GM12878 (cell line): ENCODE measurements at regions not wholly inside any gene's neighbourhood (a gene's known extent, or its start where the extent isn't known, plus 50 kb on each side); places are given as distances from the start of the nearest gene placed in this dataset.

Source experiments
- ATAC-seq: fragments of 200-7000 bp; cut with Tn5 transposase; 3 replicates; pipeline ENCODE4 v1.9.1; 2020; ENCODE audit warnings: mild to moderate bottlenecking, moderate library complexity
- BruUV-seq: library from RNA; stranded (reverse); fragments of 400-500 nt; replicated peaks from 2 replicates; lab custom pipeline; 2021; lab: Mats Ljungman, UMichigan
- CTCF ChIA-PET: fragments of 300-600 bp; sonication (Branson Sonifier 250); formaldehyde crosslinking; extraction: SDS; loops from one replicate; lab custom pipeline; 2021; ENCODE audit warnings: inconsistent platforms; lab: Yijun Ruan, JAX
- POLR2A ChIA-PET: fragments of 350-600 bp; formaldehyde crosslinking; extraction: SDS; loops from one replicate; lab custom pipeline; 2021; ENCODE audit warnings: inconsistent platforms; lab: Charles Lee
- RAD21 ChIA-PET: fragments of 300-600 bp; sonication (Branson Sonifier 250); formaldehyde crosslinking; loops from one replicate; lab custom pipeline; 2023; ENCODE audit warnings: antibody characterized with exemption; ENCODE audit not compliant: unreplicated experiment; lab: Charles Lee
- SMC1A ChIA-PET: fragments of 300-600 bp; sonication (Branson Sonifier 250); formaldehyde crosslinking; loops from one replicate; lab custom pipeline; 2023; ENCODE audit not compliant: unreplicated experiment, uncharacterized antibody; lab: Charles Lee
- DNase-seq: peaks from one replicate; pipeline ENCODE4 v3.0.0-alpha.2; 2011; ENCODE audit warnings: low read depth, low spot score
- FAIRE-seq: peaks from 3 replicates; lab custom pipeline; 2011; peaks lifted over from hg19 to GRCh38; lab: Jason Lieb, UNC
- H2AFZ ChIP-seq: 2 replicates; pipeline ENCODE4 v1.6.0; 2011; ENCODE audit warnings: low read depth, low read length, control low read depth; ENCODE audit not compliant: control insufficient read depth
- H3K27ac ChIP-seq: 2 replicates; pipeline ENCODE4 v1.5.1; 2011; ENCODE audit warnings: control low read depth; ENCODE audit not compliant: control insufficient read depth, insufficient read depth
- H3K27me3 ChIP-seq, 2 experiments: replicated peaks in 1 of 2; 2 replicates each; pipeline versions ENCODE4 v1.6.0 to v1.6.1; 2011; ENCODE audit warnings: low read length in 1 of 2; ENCODE audit not compliant: control insufficient read depth in 2 of 2, insufficient read depth in 2 of 2
- H3K36me3 ChIP-seq, 2 experiments: 2 replicates each; pipeline ENCODE4 v1.5.1; 2011; ENCODE audit warnings: low read length in 1 of 2; ENCODE audit not compliant: control insufficient read depth in 2 of 2, insufficient read depth in 2 of 2
- H3K4me1 ChIP-seq: 2 replicates; pipeline ENCODE4 v1.6.1; 2011; ENCODE audit warnings: mild to moderate bottlenecking, low read length, moderate library complexity, mixed read lengths; ENCODE audit not compliant: control insufficient read depth, insufficient read depth
- H3K4me2 ChIP-seq: 2 replicates; pipeline ENCODE4 v1.6.0; 2011; ENCODE audit warnings: control low read depth; ENCODE audit not compliant: control insufficient read depth, insufficient read depth
- H3K4me3 ChIP-seq: fragments of 200-600 bp; sonication (generic); 2 replicates; pipeline ENCODE4 v1.5.1; 2016
- H3K79me2 ChIP-seq: 2 replicates; pipeline ENCODE4 v1.6.0; 2011; ENCODE audit warnings: low read length; ENCODE audit not compliant: control insufficient read depth, insufficient read depth
- H3K9ac ChIP-seq: 2 replicates; pipeline ENCODE4 v1.8.0; 2011; ENCODE audit warnings: low read length, control low read depth, mixed read lengths; ENCODE audit not compliant: control insufficient read depth, insufficient read depth
- H3K9me3 ChIP-seq: replicated peaks from 3 replicates; pipeline ENCODE4 v1.5.1; 2011; ENCODE audit warnings: mild to moderate bottlenecking, low read length; ENCODE audit not compliant: control insufficient read depth, insufficient read depth
- H4K20me1 ChIP-seq: 2 replicates; pipeline ENCODE4 v1.6.0; 2011; ENCODE audit not compliant: control insufficient read depth, insufficient read depth
- CHD4 ChIP-seq: fragments of 200-600 bp; sonication (generic); IDR thresholded peaks from 2 replicates; pipeline ENCODE4 v1.6.1; 2016; ENCODE audit warnings: mild to moderate bottlenecking
- RELA ChIP-seq: fragments of 450-650 bp; IDR thresholded peaks from 2 replicates; pipeline ENCODE4 v1.8.0; 2014; ENCODE audit warnings: borderline replicate concordance; ENCODE audit not compliant: partially characterized antibody
- SMAD1 ChIP-seq: fragments of 450-650 bp; IDR thresholded peaks from 2 replicates; pipeline ENCODE4 v1.6.1; 2018; ENCODE audit warnings: mild to moderate bottlenecking, low read depth; ENCODE audit not compliant: partially characterized antibody
- USF2 ChIP-seq: IDR thresholded peaks from 2 replicates; pipeline ENCODE4 v1.6.1; 2011; ENCODE audit warnings: low read depth, low read length, improper control_type of control experiment, borderline replicate concordance
- ZZZ3 ChIP-seq: IDR thresholded peaks from 2 replicates; pipeline ENCODE4 v1.6.1; 2011; ENCODE audit warnings: low read depth; ENCODE audit not compliant: control insufficient read depth, insufficient read length
- WGBS: methylation state at CpG from one replicate; pipeline ENCODE4 v1.1.6; 2016; ENCODE audit warnings: low lambda C conversion rate; ENCODE audit not compliant: insufficient replicate concordance, insufficient coverage; ENCODE audit errors: missing lambda C conversion rate; 5-methylcytosine and 5-hydroxymethylcytosine counted together
- in situ Hi-C: fragments of 300-500 bp; cut with MboI; formaldehyde crosslinking; loops from 9 replicates; pipeline ENCODE4 v1.14.3; 2018; ENCODE audit warnings: mixed read lengths
- intact Hi-C: fragments of 100-400 bp; cut with micrococcal nuclease; formaldehyde crosslinking; loops from one replicate; pipeline ENCODE4 v1.14.2; 2022; ENCODE audit not compliant: unreplicated experiment

GRCh38 chr6:22115559-22115958 lies 181.3 kb downstream of the PRL start:
- Histone ChIP-seq H3K9ac (no peak overlapping the region), H3K27me3 (no peaks in the 10 kb centered on the region), H3K27ac (no peak overlapping the region), H4K20me1 (no peaks in the 10 kb centered on the region), H3K9me3 (no peaks in the 10 kb centered on the region), H3K36me3 (no peaks in the 10 kb centered on the region), H3K79me2 (no peaks in the 10 kb centered on the region), H3K4me1 (no peaks in the 10 kb centered on the region), H3K4me2 (no peak overlapping the region), H2AFZ (peak overlapping the region; percentile 11; the same call in 1 of the 2 replicates), H3K4me3 (no peak overlapping the region)
- TF ChIP-seq ZZZ3 = no peak
- no peak for TF ChIP-seq SMAD1
- no peak for TF ChIP-seq USF2
- TF ChIP-seq CHD4 = no peak
- ChIA-PET CTCF (interaction anchor here (1.5 kb wide), 1 partner anchor 183 kb away, joined by 3 read pairs; no protein-coding TSS in a partner anchor), RAD21 (no interaction called here), POLR2A (interaction anchor here (0.6 kb wide), 1 partner anchor 163 kb away, joined by 6 read pairs; no protein-coding TSS in a partner anchor), SMC1A (interaction anchor here (0.8 kb wide), 1 partner anchor 12 kb away, joined by 3 read pairs; no protein-coding TSS in a partner anchor)
- intact Hi-C loops = no loop called here
- BruUV-seq = no TSS peak
- no peak for DNase-seq
- no peak for ATAC-seq
- FAIRE-seq = peak; percentile 13
- in situ Hi-C loops = no loop called here
- WGBS = 47% methylated on average over 5 of the region's 5 CpGs

GRCh38 chr6:22117631-22118030 lies 179.2 kb downstream of the PRL start:
- Histone ChIP-seq H2AFZ (no peak overlapping the region), H3K27ac (no peak overlapping the region), H3K4me1 (no peaks in the 10 kb centered on the region), H3K9me3 (no peaks in the 10 kb centered on the region), H3K79me2 (no peaks in the 10 kb centered on the region), H3K9ac (no peak overlapping the region), H3K27me3 (no peaks in the 10 kb centered on the region), H3K36me3 (no peaks in the 10 kb centered on the region), H3K4me3 (no peak overlapping the region), H3K4me2 (no peak overlapping the region), H4K20me1 (no peaks in the 10 kb centered on the region)
- RAD21 ChIA-PET = no interaction called here
- no peak for TF ChIP-seq RELA
- intact Hi-C loops = no loop called here
- FAIRE-seq (no peak), ATAC-seq (no peak), DNase-seq (no peak)
- no TSS peak for BruUV-seq
- in situ Hi-C loops = no loop called here
- CTCF ChIA-PET = no interaction called here
- POLR2A ChIA-PET = no interaction called here
- SMC1A ChIA-PET = interaction anchor here (0.7 kb wide), 1 partner anchor 12 kb away, joined by 4 read pairs; no protein-coding TSS in a partner anchor
- WGBS = 66% methylated on average over 2 of the region's 2 CpGs
